SU-DHL-6 (cell line): ENCODE measurements at regions not wholly inside any gene's neighbourhood (a gene's known extent, or its start where the extent isn't known, plus 50 kb on each side); places are given as distances from the start of the nearest gene placed in this dataset.
"Not testable (repeated sequence)": the region's sequence is repeated elsewhere in the genome, so short reads cannot be mapped to it uniquely, and the experiment has no call there.

ENCODE experiments used
- H2AFZ ChIP-seq: fragments of 200-600 bp; sonication (generic); 2 replicates; pipeline ENCODE4 v1.6.1; 2014; ENCODE audit warnings: low read depth, mild to moderate bottlenecking, moderate library complexity, mixed read lengths, antibody characterized with exemption, low read length; ENCODE audit not compliant: severe bottlenecking
- H3F3A ChIP-seq: fragments of 200-600 bp; shearing (Covaris generic); 2 replicates; pipeline ENCODE4 v1.6.0; 2016; ENCODE audit warnings: antibody characterized with exemption, mild to moderate bottlenecking; ENCODE audit not compliant: insufficient read depth
- H3K27ac ChIP-seq: fragments of 200-600 bp; sonication (generic); 2 replicates; pipeline ENCODE4 v1.5.1; 2016; ENCODE audit warnings: low read depth, mild to moderate bottlenecking, low read length, moderate library complexity, mixed read lengths
- H3K27me3 ChIP-seq: fragments of 200-600 bp; sonication (generic), shearing (Covaris generic); 2 replicates; pipeline ENCODE4 v1.6.0; 2014; ENCODE audit warnings: mild to moderate bottlenecking, low read length
- H3K36me3 ChIP-seq: fragments of 200-600 bp; sonication (generic); 2 replicates; pipeline ENCODE4 v1.6.1; 2014; ENCODE audit warnings: mild to moderate bottlenecking, low read length, mixed read lengths
- H3K4me2 ChIP-seq: fragments of 300-600, 200-600 bp; shearing (Covaris generic), sonication (generic); 2 replicates; pipeline ENCODE4 v1.6.0; 2014; ENCODE audit warnings: low read length, low read depth, mild to moderate bottlenecking; ENCODE audit not compliant: poor library complexity, severe bottlenecking
- H3K4me3 ChIP-seq: fragments of 200-600 bp; sonication (generic); 2 replicates; pipeline ENCODE4 v1.5.1; 2014; ENCODE audit warnings: antibody characterized with exemption, low read length, mild to moderate bottlenecking, mixed read lengths; ENCODE audit not compliant: insufficient read depth, poor library complexity, severe bottlenecking
- H3K79me2 ChIP-seq: fragments of 200-600 bp; sonication (generic); 2 replicates; pipeline ENCODE4 v1.6.1; 2014; ENCODE audit warnings: mild to moderate bottlenecking, low read length, moderate library complexity; ENCODE audit not compliant: insufficient read depth
- H3K9ac ChIP-seq: fragments of 200-600 bp; sonication (generic); 2 replicates; pipeline ENCODE4 v1.7.0; 2014; ENCODE audit warnings: mild to moderate bottlenecking, low read length
- H3K9me2 ChIP-seq: fragments of 200-600 bp; sonication (generic); replicated peaks from 2 replicates; pipeline ENCODE4 v1.6.1; 2014; ENCODE audit warnings: low read length; ENCODE audit not compliant: insufficient read depth
- H3K9me3 ChIP-seq: fragments of 200-600 bp; sonication (generic); 2 replicates; pipeline ENCODE4 v1.6.1; 2014; ENCODE audit warnings: low read length, mixed read lengths; ENCODE audit not compliant: insufficient read depth
- H4K20me1 ChIP-seq: fragments of 200-600 bp; sonication (generic); 2 replicates; pipeline ENCODE4 v1.6.1; 2014; ENCODE audit warnings: low read depth, mild to moderate bottlenecking, antibody characterized with exemption, low read length, moderate library complexity, mixed read lengths
- EZH2phosphoT487 ChIP-seq: fragments of 200-600 bp; sonication (generic), shearing (Covaris generic); conservative IDR thresholded peaks from 2 replicates; pipeline ENCODE4 v1.6.1; 2018; ENCODE audit warnings: mild to moderate bottlenecking, antibody characterized with exemption, low read length, moderate library complexity, mixed read lengths
- TF ChIP-seq, protein P1 (sequence below): fragments of 200-600 bp; sonication (generic); IDR thresholded peaks from one replicate; pipeline ENCODE4 v1.5.1; 2017; ENCODE audit warnings: antibody characterized with exemption, mild to moderate bottlenecking, low read length, moderate library complexity; ENCODE audit not compliant: insufficient read depth, poor library complexity, severe bottlenecking

DNA sequence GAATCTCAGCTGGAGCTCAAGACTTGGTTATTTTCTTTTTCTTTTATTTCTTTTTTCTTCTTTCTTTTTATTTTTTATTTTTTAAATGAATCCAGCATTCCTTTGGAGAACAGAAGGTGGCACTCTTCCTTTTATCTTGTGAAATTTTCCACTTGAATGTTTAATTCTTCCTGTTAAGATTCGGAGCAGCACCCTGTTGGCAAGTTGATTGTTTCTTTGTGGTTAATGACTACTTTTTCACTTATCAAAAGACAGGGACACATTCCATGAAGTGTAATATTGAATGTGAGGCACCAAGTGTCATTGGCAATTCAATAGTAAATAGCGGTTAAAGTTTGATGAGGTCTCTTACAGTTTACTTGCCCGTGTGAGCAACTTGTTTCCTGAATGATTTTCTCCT is 240.5 kb upstream of the CHD1 start:
- H3K9ac ChIP-seq, result no peak overlapping the region
- H3K9me2 ChIP-seq, result no peaks in the 10 kb centered on the region
- H4K20me1 ChIP-seq, result no peaks in the 10 kb centered on the region
- no peaks in the 10 kb centered on the region for H3K9me3 ChIP-seq
- no peak for TF ChIP-seq EZH2phosphoT487
- TF ChIP-seq, protein P1, sequence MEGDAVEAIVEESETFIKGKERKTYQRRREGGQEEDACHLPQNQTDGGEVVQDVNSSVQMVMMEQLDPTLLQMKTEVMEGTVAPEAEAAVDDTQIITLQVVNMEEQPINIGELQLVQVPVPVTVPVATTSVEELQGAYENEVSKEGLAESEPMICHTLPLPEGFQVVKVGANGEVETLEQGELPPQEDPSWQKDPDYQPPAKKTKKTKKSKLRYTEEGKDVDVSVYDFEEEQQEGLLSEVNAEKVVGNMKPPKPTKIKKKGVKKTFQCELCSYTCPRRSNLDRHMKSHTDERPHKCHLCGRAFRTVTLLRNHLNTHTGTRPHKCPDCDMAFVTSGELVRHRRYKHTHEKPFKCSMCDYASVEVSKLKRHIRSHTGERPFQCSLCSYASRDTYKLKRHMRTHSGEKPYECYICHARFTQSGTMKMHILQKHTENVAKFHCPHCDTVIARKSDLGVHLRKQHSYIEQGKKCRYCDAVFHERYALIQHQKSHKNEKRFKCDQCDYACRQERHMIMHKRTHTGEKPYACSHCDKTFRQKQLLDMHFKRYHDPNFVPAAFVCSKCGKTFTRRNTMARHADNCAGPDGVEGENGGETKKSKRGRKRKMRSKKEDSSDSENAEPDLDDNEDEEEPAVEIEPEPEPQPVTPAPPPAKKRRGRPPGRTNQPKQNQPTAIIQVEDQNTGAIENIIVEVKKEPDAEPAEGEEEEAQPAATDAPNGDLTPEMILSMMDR, result no peak
- H3K27ac ChIP-seq, result no peak overlapping the region
- no peaks in the 10 kb centered on the region for H3K27me3 ChIP-seq
- H2AFZ ChIP-seq, result no peak overlapping the region
- H3F3A ChIP-seq, result no peaks in the 10 kb centered on the region
- no peak overlapping the region for H3K4me3 ChIP-seq
- H3K4me2 ChIP-seq, result no peak overlapping the region
- H3K36me3 ChIP-seq, result no peaks in the 10 kb centered on the region
- no peaks in the 10 kb centered on the region for H3K79me2 ChIP-seq

DNA sequence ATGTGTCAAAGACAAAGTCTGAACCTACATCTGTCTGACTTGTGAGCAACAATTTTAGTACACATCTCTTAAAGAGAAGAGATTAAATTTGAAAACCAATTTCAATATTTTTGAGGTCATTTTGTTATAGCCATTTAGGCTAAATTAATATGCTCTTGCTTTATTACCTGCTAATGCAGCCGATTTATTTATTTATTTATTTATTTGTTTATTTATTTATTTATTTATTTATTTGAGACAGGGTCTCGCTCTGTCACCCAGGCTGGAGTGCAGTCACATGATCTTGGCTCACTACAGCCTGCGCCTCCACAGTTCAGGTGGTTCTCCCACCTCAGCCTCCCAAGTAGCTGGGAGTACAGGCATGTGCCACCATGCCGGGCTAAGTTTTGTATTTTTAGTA is 232.7 kb upstream of the CHD1 start:
- H3K27me3 ChIP-seq, H3K27ac ChIP-seq, H3K9ac ChIP-seq, H3K4me3 ChIP-seq, H3K4me2 ChIP-seq, H3K9me2 ChIP-seq, H2AFZ ChIP-seq, H3K9me3 ChIP-seq, H4K20me1 ChIP-seq, H3K79me2 ChIP-seq, H3K36me3 ChIP-seq, H3F3A ChIP-seq: not testable (repeated sequence)

DNA sequence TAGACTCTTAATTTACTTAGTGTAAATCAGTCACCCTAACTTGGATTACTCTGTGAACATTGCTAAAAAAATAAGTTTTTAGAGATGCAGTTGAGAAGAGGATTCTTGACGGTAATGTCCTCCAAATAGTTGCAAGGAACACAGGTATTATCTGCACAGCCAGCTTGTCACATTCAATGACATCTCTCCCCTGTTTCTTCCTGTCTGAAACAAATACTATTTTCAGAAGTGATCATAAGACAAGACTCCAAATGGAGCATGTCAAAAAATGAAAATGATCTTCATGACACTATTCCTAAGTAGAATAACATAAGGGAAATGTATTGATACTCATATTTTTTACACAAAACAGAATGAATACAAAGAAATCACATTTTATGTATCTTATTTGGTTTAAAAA is 227.9 kb upstream of the CHD1 start:
- no peak overlapping the region for H3K9ac ChIP-seq
- no peak overlapping the region for H3K4me2 ChIP-seq
- H3K79me2 ChIP-seq, result no peaks in the 10 kb centered on the region
- H3K27ac ChIP-seq, result no peak overlapping the region
- no peak for TF ChIP-seq EZH2phosphoT487
- TF ChIP-seq, protein P1, result no peak
- H2AFZ ChIP-seq, result no peak overlapping the region
- H3K9me3 ChIP-seq, result no peaks in the 10 kb centered on the region
- H3K36me3 ChIP-seq, result no peaks in the 10 kb centered on the region
- H4K20me1 ChIP-seq, result no peaks in the 10 kb centered on the region
- no peaks in the 10 kb centered on the region for H3F3A ChIP-seq
- H3K4me3 ChIP-seq, result no peak overlapping the region
- no peaks in the 10 kb centered on the region for H3K9me2 ChIP-seq
- H3K27me3 ChIP-seq, result no peaks in the 10 kb centered on the region

DNA sequence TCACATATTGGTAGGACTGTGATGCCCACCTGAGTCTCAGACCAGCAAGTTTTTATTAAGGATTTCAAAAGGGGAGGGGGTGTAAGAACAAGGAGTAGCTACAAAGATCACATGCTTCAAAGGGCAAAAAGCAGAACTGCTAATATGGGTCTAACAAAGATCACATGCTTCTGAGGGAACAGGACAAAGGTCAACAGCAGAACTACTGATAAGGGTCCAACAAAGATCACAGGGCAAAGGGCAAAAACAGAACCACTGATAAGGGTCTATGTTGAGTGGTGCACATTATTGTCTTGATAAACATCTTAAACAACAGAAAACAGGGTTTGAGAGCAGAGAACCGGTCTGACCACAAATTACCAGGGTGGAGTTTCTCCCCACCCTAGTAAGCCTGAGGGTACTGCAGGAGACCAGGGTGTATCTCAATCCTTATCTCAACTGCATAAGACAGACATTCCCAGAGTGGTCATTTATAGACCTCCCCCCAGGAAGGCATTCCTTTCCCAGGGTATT is 214.5 kb upstream of the CHD1 start:
- not testable (repeated sequence) for H3K9me2 ChIP-seq, H3K79me2 ChIP-seq, H3K4me3 ChIP-seq, H3K9me3 ChIP-seq, H3K36me3 ChIP-seq, H3K27me3 ChIP-seq, H3K27ac ChIP-seq, H4K20me1 ChIP-seq, H3K4me2 ChIP-seq, H3K9ac ChIP-seq, H2AFZ ChIP-seq, H3F3A ChIP-seq
